A673 (cell line): ENCODE measurements at regions not wholly inside any gene's neighbourhood (a gene's known extent, or its start where the extent isn't known, plus 50 kb on each side); places are given as distances from the start of the nearest gene placed in this dataset.

Experiments used
- EZH2 ChIP-seq: fragments of 200-600 bp; sonication (generic); IDR thresholded peaks from 2 replicates; pipeline ENCODE4 v1.6.1; 2017; ENCODE audit warnings: borderline replicate concordance, low read depth, mild to moderate bottlenecking, mixed read lengths, antibody characterized with exemption, low read length; ENCODE audit not compliant: poor library complexity, severe bottlenecking
- TF ChIP-seq, protein P1 (sequence below): fragments of 300-800, 200-600 bp; sonication (generic); conservative IDR thresholded peaks from 2 replicates; pipeline ENCODE4 v1.5.1; 2017; ENCODE audit warnings: low read depth, mild to moderate bottlenecking, antibody characterized with exemption, low read length, moderate library complexity, mixed read lengths

DNA sequence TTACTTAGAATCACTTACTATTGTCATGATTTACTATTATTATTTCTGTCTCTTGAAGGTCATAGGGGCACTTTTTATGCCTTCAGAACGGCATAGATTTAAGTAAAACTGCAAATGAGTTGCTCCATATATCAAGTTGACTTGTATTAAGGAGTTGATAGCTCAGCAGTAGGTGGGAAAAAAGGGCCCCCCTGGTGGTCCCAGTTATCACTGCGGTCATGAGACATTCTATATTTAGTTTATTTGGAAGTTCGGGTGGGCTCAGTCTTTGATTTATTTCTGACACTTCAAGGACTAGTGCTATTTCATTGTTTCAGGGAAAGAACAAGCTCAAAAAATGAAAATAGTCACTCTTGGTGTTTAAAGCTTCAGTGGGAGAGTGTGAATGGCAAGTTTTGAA is 159.3 kb downstream of the SLC24A2 start:
- TF ChIP-seq, protein P1, sequence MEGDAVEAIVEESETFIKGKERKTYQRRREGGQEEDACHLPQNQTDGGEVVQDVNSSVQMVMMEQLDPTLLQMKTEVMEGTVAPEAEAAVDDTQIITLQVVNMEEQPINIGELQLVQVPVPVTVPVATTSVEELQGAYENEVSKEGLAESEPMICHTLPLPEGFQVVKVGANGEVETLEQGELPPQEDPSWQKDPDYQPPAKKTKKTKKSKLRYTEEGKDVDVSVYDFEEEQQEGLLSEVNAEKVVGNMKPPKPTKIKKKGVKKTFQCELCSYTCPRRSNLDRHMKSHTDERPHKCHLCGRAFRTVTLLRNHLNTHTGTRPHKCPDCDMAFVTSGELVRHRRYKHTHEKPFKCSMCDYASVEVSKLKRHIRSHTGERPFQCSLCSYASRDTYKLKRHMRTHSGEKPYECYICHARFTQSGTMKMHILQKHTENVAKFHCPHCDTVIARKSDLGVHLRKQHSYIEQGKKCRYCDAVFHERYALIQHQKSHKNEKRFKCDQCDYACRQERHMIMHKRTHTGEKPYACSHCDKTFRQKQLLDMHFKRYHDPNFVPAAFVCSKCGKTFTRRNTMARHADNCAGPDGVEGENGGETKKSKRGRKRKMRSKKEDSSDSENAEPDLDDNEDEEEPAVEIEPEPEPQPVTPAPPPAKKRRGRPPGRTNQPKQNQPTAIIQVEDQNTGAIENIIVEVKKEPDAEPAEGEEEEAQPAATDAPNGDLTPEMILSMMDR, result 0 out of 2 replicates have a peak, but pooled peaks have one; percentile 12
- TF ChIP-seq EZH2, result no peak
